ENCODE measurements at regions not wholly inside any gene's neighbourhood (a gene's known extent, or its start where the extent isn't known, plus 50 kb on each side); places are given as distances from the start of the nearest gene placed in this dataset.

DNA sequence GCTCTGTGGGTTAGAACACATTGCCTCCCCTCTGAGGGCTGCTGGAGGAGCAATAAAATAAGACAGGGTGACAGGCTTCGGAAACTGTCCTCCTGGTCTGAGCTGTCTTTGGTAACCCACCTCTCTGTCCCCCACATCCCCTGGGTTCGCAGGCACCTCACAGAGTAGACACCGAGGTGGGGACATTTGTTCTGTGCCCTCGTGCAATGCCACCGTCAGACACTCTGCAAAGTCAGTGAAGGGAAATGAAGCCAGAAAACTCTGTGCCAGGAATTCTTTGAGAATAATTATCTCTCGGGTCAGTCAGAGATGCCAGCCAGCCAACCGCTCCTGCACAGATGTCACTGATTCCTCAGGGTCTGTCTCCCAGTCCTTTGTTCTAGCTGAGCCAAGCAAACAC, 493.6 kb downstream of the FOXO1 start:
- no peak overlapping the region for H3K4me3 ChIP-seq
- H3K27ac Mint-ChIP-seq: no peak overlapping the region
- DNase-seq (ENCODE audit: low spot score) (no peak), ATAC-seq (no peak)
- no peaks in the 10 kb centered on the region for H3K79me2 ChIP-seq (replicated peaks; ENCODE audit: insufficient read depth)
- H4K20me1 ChIP-seq (replicated peaks; ENCODE audit: insufficient read depth): no peaks in the 10 kb centered on the region
- peaks cover 4% of the 10 kb centered on the region; the same call in 2 of the 3 replicates for H3K4me1 Mint-ChIP-seq
- H3K4me2 ChIP-seq: 0 out of 2 replicates have a peak overlapping the region, but pooled peaks have one; percentile 72
- H3F3A ChIP-seq (replicated peaks; ENCODE audit: low read depth): no peaks in the 10 kb centered on the region
- H3K27me3 ChIP-seq (ENCODE audit: insufficient read depth): peaks cover 9% of the 10 kb centered on the region
- H3K4me1 ChIP-seq (ENCODE audit: insufficient read depth): peaks cover 5% of the 10 kb centered on the region; the same call in 1 of the 2 replicates
- TF ChIP-seq ZNF114 (CRISPR knock-in tag; IDR thresholded peaks at IDR 0.05): no peak
- no peak for TF ChIP-seq CREB1 (CRISPR knock-in tag; IDR thresholded peaks at IDR 0.05; ENCODE audit: low read depth)
- no peak for TF ChIP-seq ZNF462 (CRISPR knock-in tag; IDR thresholded peaks at IDR 0.05)
- TF ChIP-seq, protein P1, sequence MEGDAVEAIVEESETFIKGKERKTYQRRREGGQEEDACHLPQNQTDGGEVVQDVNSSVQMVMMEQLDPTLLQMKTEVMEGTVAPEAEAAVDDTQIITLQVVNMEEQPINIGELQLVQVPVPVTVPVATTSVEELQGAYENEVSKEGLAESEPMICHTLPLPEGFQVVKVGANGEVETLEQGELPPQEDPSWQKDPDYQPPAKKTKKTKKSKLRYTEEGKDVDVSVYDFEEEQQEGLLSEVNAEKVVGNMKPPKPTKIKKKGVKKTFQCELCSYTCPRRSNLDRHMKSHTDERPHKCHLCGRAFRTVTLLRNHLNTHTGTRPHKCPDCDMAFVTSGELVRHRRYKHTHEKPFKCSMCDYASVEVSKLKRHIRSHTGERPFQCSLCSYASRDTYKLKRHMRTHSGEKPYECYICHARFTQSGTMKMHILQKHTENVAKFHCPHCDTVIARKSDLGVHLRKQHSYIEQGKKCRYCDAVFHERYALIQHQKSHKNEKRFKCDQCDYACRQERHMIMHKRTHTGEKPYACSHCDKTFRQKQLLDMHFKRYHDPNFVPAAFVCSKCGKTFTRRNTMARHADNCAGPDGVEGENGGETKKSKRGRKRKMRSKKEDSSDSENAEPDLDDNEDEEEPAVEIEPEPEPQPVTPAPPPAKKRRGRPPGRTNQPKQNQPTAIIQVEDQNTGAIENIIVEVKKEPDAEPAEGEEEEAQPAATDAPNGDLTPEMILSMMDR (conservative IDR thresholded peaks at IDR 0.05; ENCODE audit: low read depth in 2 of 2): no peak
- no peak for TF ChIP-seq POLR2AphosphoS5 (IDR thresholded peaks at IDR 0.05; ENCODE audit: low read depth)
- TF ChIP-seq ZNF331 (CRISPR knock-in tag; IDR thresholded peaks at IDR 0.05; ENCODE audit: low read depth): no peak
- no peaks in the 10 kb centered on the region for H3K9me3 Mint-ChIP-seq
- H3K4me3 Mint-ChIP-seq: 0 out of 3 replicates have a peak overlapping the region, but pooled peaks have one; percentile 9
- peaks cover 3% of the 10 kb centered on the region; the same call in 1 of the 2 replicates for H3K9me2 ChIP-seq (ENCODE audit: insufficient read depth)
- no peaks in the 10 kb centered on the region for H3K36me3 Mint-ChIP-seq (ENCODE audit: low read depth)
- no peak overlapping the region for H3K27ac ChIP-seq (ENCODE audit: low read depth)
- H3K36me3 ChIP-seq (ENCODE audit: insufficient read depth): no peaks in the 10 kb centered on the region
- H3K27me3 Mint-ChIP-seq (ENCODE audit: insufficient read depth, low read depth, poor library complexity): peaks cover 5% of the 10 kb centered on the region
- H2AFZ ChIP-seq: no peak overlapping the region

Data from GM23338 (cell line).